SK-N-SH treated with all-trans-retinoic acid at 6 μM for 48 hours (cell line): ENCODE measurements at regions not wholly inside any gene's neighbourhood (a gene's known extent, or its start where the extent isn't known, plus 50 kb on each side); places are given as distances from the start of the nearest gene placed in this dataset.

Source experiments
- BACH2 ChIP-seq: fragments of 250-450 bp; sonication (Bioruptor Pico); IDR thresholded peaks from 2 replicates; pipeline ENCODE4 v1.9.0; 2021; ENCODE audit warnings: mild to moderate bottlenecking, borderline replicate concordance
- CREB5 ChIP-seq: fragments of 250-450 bp; sonication (Bioruptor Pico); IDR thresholded peaks from 2 replicates; pipeline ENCODE4 v1.5.1; 2020; ENCODE audit warnings: low read depth, mild to moderate bottlenecking, moderate library complexity
- CSDC2 ChIP-seq: fragments of 250-450 bp; sonication (Bioruptor Pico); IDR thresholded peaks from 2 replicates; pipeline ENCODE4 v1.5.0; 2020; ENCODE audit warnings: mild to moderate bottlenecking, moderate library complexity
- TCF4 ChIP-seq: fragments of 250-450 bp; sonication (Bioruptor Pico); IDR thresholded peaks from 2 replicates; pipeline ENCODE4 v1.8.0; 2021; ENCODE audit warnings: mild to moderate bottlenecking, moderate library complexity, borderline replicate concordance
- ZC3H10 ChIP-seq: fragments of 250-450 bp; sonication (Bioruptor Pico); IDR thresholded peaks from 2 replicates; pipeline ENCODE4 v1.5.1; 2021; ENCODE audit warnings: mild to moderate bottlenecking, moderate library complexity
- ZNF8 ChIP-seq: fragments of 450-650 bp; formaldehyde crosslinking; IDR thresholded peaks from 2 replicates; pipeline ENCODE4 v1.5.0; 2020; ENCODE audit warnings: mild to moderate bottlenecking, moderate library complexity

- TF ChIP-seq CSDC2 (no peak), ZNF8 (CRISPR knock-in tag) (no peak), CREB5 (no peak), BACH2 (CRISPR knock-in tag) (no peak), ZC3H10 (CRISPR knock-in tag) (no peak), TCF4 (no peak)
These were observed 218.4 kb upstream of the GOLIM4 start for GRCh38 chr3:168314166-168314565.
